Endodermal cell (in vitro differentiated cells): ENCODE measurements at regions not wholly inside any gene's neighbourhood (a gene's known extent, or its start where the extent isn't known, plus 50 kb on each side); places are given as distances from the start of the nearest gene placed in this dataset.

ENCODE experiments used
- DNase-seq: peaks from one replicate; pipeline ENCODE4 v3.0.0-alpha.2; 2017
- H3K27ac ChIP-seq: 2 replicates; pipeline ENCODE4 v1.5.1; 2013; ENCODE audit warnings: mild to moderate bottlenecking, low read depth, low read length, moderate library complexity
- H3K27me3 ChIP-seq: 2 replicates; pipeline ENCODE4 v1.6.1; 2013; ENCODE audit warnings: mild to moderate bottlenecking, low read length, moderate library complexity; ENCODE audit not compliant: insufficient read depth, control insufficient read depth, poor library complexity, severe bottlenecking
- H3K36me3 ChIP-seq: 2 replicates; pipeline ENCODE4 v1.7.0; 2013; ENCODE audit warnings: mild to moderate bottlenecking, low read length, moderate library complexity; ENCODE audit not compliant: control insufficient read depth, insufficient read depth
- H3K4me1 ChIP-seq: one replicate; pipeline ENCODE4 v1.7.0; 2013; ENCODE audit warnings: low read length; ENCODE audit not compliant: control insufficient read depth, insufficient read depth
- H3K4me3 ChIP-seq: 2 replicates; pipeline ENCODE4 v1.5.1; 2013; ENCODE audit warnings: mild to moderate bottlenecking, low read length, moderate library complexity
- H3K9ac ChIP-seq: 2 replicates; pipeline ENCODE4 v1.6.1; 2013; ENCODE audit warnings: mild to moderate bottlenecking, low read length, moderate library complexity; ENCODE audit not compliant: poor library complexity, severe bottlenecking; ENCODE audit errors: extremely low read depth
- H3K9me3 ChIP-seq: 2 replicates; pipeline ENCODE4 v1.6.1; 2013; ENCODE audit warnings: mild to moderate bottlenecking, low read length, moderate library complexity; ENCODE audit not compliant: control insufficient read depth
- H3K27ac Mint-ChIP-seq: 2 replicates; pipeline ENCODE4 v1.8.0; 2020; ENCODE audit warnings: mixed read lengths
- H3K27me3 Mint-ChIP-seq: 2 replicates; pipeline ENCODE4 v1.8.0; 2021; ENCODE audit warnings: mild to moderate bottlenecking, mixed read lengths; ENCODE audit not compliant: insufficient read depth
- H3K36me3 Mint-ChIP-seq: 2 replicates; pipeline ENCODE4 v1.8.0; 2020; ENCODE audit warnings: low read depth, mixed read lengths
- H3K4me1 Mint-ChIP-seq: 2 replicates; pipeline ENCODE4 v1.8.0; 2020; ENCODE audit warnings: mixed read lengths
- H3K4me3 Mint-ChIP-seq: 2 replicates; pipeline ENCODE4 v1.8.0; 2020; ENCODE audit warnings: mild to moderate bottlenecking, moderate library complexity, mixed read lengths
- H3K9me3 Mint-ChIP-seq: 2 replicates; pipeline ENCODE4 v1.8.0; 2020; ENCODE audit warnings: mild to moderate bottlenecking, mixed read lengths
- WGBS, 2 experiments: methylation state at CpG; one replicate each; pipeline versions ENCODE4 v1.1.5 to v1.1.7; 2013; ENCODE audit warnings: missing lambda C conversion rate in 2 of 2, mixed read lengths in 1 of 2; ENCODE audit not compliant: insufficient coverage in 1 of 2, insufficient read length in 1 of 2; 5-methylcytosine and 5-hydroxymethylcytosine counted together
- TF ChIP-seq, protein P1 (sequence below): fragments of 200-600 bp; sonication (generic); conservative IDR thresholded peaks from 2 replicates; pipeline ENCODE4 v1.5.0; 2021; ENCODE audit warnings: antibody characterized with exemption, mild to moderate bottlenecking

DNA sequence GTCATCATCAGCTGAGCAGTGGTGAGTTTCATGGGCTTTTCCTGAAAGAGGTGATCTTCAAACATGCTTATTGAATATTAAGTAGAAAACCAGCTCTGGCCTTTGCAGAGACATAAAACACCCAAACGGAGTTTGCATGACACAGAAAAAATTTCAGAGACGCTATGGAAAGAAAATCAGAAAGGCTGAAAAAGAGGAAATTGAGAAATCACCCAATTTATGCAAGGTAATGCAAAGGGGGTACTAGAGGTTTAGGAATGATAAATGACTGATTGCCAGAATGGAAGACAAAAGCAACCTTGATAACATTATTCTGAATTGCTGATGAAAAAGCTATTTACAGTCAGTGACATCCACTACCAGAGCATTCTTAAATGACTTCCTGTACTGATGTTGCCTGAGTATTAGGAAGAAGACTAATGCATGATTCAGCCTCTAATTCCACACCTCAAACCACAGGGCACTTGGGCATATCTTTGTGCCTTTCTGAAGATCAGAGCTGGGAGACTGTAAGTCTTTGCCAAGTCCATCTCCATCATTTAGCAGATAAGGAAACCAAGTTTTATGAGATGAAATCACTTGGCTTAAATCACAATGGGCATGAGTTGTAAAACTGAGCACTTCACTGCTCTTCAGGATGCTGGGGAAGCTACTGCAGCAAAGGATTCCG, 565.7 kb downstream of the PPARGC1A start:
- no peaks in the 10 kb centered on the region for H3K9me3 Mint-ChIP-seq
- H3K4me1 Mint-ChIP-seq, result peaks cover 8% of the 10 kb centered on the region
- DNase-seq, result no peak
- H3K36me3 Mint-ChIP-seq, result no peaks in the 10 kb centered on the region
- Histone ChIP-seq H3K36me3 (no peaks in the 10 kb centered on the region), H3K27me3 (no peaks in the 10 kb centered on the region), H3K4me1 (no peaks in the 10 kb centered on the region), H3K4me3 (no peak overlapping the region), H3K27ac (no peak overlapping the region), H3K9ac (no peak overlapping the region), H3K9me3 (no peaks in the 10 kb centered on the region)
- TF ChIP-seq, protein P1, sequence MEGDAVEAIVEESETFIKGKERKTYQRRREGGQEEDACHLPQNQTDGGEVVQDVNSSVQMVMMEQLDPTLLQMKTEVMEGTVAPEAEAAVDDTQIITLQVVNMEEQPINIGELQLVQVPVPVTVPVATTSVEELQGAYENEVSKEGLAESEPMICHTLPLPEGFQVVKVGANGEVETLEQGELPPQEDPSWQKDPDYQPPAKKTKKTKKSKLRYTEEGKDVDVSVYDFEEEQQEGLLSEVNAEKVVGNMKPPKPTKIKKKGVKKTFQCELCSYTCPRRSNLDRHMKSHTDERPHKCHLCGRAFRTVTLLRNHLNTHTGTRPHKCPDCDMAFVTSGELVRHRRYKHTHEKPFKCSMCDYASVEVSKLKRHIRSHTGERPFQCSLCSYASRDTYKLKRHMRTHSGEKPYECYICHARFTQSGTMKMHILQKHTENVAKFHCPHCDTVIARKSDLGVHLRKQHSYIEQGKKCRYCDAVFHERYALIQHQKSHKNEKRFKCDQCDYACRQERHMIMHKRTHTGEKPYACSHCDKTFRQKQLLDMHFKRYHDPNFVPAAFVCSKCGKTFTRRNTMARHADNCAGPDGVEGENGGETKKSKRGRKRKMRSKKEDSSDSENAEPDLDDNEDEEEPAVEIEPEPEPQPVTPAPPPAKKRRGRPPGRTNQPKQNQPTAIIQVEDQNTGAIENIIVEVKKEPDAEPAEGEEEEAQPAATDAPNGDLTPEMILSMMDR, result no peak
- no peak overlapping the region for H3K4me3 Mint-ChIP-seq
- H3K27ac Mint-ChIP-seq, result no peak overlapping the region
- 73 to 79% methylated on average over 2 to 3 of the region's 3 CpGs for WGBS, 2 experiments
- H3K27me3 Mint-ChIP-seq, result no peaks in the 10 kb centered on the region

DNA sequence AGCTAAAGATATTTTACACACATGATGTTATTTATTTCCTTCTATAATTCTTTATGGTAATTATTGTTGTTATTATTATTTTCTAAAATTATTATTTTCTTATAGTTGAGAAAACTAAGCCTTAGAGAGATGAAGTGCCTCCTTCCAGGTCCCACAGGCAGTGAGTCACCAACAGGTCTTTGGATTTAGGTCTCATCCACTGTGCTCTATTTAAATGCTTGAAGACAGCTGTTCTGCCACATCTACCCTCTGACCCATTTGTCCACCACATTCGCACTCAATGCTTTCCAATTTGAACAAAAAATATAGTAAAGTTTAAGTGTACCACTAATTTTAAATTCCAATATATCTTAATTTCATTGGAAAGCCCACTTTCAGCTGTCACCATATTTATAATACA, 566.4 kb downstream of the PPARGC1A start:
- no CpG with 5 or more reads among the region's 1 CpG for WGBS, 2 experiments
- Histone ChIP-seq H3K27me3 (no peaks in the 10 kb centered on the region), H3K4me1 (no peaks in the 10 kb centered on the region), H3K36me3 (no peaks in the 10 kb centered on the region), H3K9me3 (no peaks in the 10 kb centered on the region), H3K27ac (no peak overlapping the region), H3K4me3 (no peak overlapping the region), H3K9ac (no peak overlapping the region)
- H3K36me3 Mint-ChIP-seq, result no peaks in the 10 kb centered on the region
- no peaks in the 10 kb centered on the region for H3K9me3 Mint-ChIP-seq
- H3K27me3 Mint-ChIP-seq, result no peaks in the 10 kb centered on the region
- TF ChIP-seq, protein P1, result no peak
- H3K27ac Mint-ChIP-seq, result no peak overlapping the region
- DNase-seq, result no peak
- H3K4me3 Mint-ChIP-seq, result no peak overlapping the region
- H3K4me1 Mint-ChIP-seq, result peaks cover 8% of the 10 kb centered on the region

DNA sequence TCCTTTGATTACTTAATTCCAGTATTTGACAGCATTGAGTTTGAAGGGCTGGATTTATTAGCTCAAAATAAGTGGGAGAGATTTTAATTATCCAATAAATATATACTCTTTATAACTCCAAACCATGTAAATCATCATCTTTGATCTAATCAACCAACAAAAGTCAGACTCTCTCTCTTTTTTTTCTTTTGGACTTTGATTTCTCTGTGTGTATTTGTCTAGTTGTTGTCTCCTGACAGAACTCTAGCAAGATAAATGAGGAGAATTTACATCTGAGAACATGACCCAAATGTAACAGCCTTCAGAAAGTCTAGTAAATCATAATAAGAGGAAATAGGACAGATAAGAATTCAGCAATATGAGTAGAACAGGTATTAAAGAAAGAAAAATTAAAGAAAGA, 567.1 kb downstream of the PPARGC1A start:
- H3K27me3 ChIP-seq, result no peaks in the 10 kb centered on the region
- Mint-ChIP-seq H3K4me3 (no peak overlapping the region), H3K4me1 (peaks cover 8% of the 10 kb centered on the region)

More for the DNA sequence above, 567.1 kb downstream of the PPARGC1A start:
- H3K4me1 ChIP-seq, result no peaks in the 10 kb centered on the region
- no peak overlapping the region for H3K27ac Mint-ChIP-seq
- DNase-seq, result no peak
- H3K4me3 ChIP-seq, result no peak overlapping the region
- H3K9ac ChIP-seq, result no peak overlapping the region
- H3K27ac ChIP-seq, result no peak overlapping the region
- no peaks in the 10 kb centered on the region for H3K27me3 Mint-ChIP-seq
- H3K36me3 Mint-ChIP-seq, result no peaks in the 10 kb centered on the region
- TF ChIP-seq, protein P1, result no peak
- no peaks in the 10 kb centered on the region for H3K9me3 Mint-ChIP-seq
- no peaks in the 10 kb centered on the region for H3K36me3 ChIP-seq
- no peaks in the 10 kb centered on the region for H3K9me3 ChIP-seq
